BE2C (cell line): ENCODE measurements at regions not wholly inside any gene's neighbourhood (a gene's known extent, or its start where the extent isn't known, plus 50 kb on each side); places are given as distances from the start of the nearest gene placed in this dataset.

Source experiments
- DNase-seq: peaks from one replicate; pipeline ENCODE4 v3.0.0-alpha.2; 2020
- H3K27me3 ChIP-seq: fragments of 250-450 bp; sonication (Bioruptor Pico); 2 replicates; pipeline ENCODE4 v1.5.1; 2020; ENCODE audit warnings: mild to moderate bottlenecking
- H3K36me3 ChIP-seq: fragments of 250-450 bp; sonication (Bioruptor Pico); 2 replicates; pipeline ENCODE4 v1.5.1; 2020; ENCODE audit warnings: mild to moderate bottlenecking
- H3K4me1 ChIP-seq: fragments of 250-450 bp; sonication (Bioruptor Pico); 2 replicates; pipeline ENCODE4 v1.5.1; 2020
- H3K4me3 ChIP-seq: 2 replicates; pipeline ENCODE4 v1.5.1; 2011; ENCODE audit warnings: low read depth, low read length
- H3K9me3 ChIP-seq: fragments of 250-450 bp; sonication (Bioruptor Pico); 2 replicates; pipeline ENCODE4 v1.5.1; 2020
- TF ChIP-seq, protein P1 (sequence below): IDR thresholded peaks from 2 replicates; pipeline ENCODE4 v1.5.1; 2012; ENCODE audit warnings: mild to moderate bottlenecking, low read depth, low read length

DNA sequence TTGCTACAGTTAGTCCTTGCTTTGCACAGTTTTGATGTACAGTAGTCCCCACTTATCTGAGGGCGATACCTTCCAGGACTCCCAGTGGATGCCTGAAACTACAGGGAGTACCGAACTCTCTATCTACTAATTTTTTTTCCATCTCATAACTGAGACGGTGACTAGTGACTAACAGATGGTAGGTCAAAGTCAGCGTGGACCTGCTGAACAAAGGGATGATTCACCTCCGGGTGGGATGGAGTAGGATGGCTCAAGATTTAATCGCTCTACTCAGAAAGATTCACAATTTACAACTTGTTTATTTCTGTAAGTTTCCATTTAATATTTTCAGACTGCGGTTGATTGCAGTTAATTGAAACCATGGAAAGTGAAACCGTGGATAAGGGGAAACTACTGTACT, 655.8 kb downstream of the ZNF674 start:
- Histone ChIP-seq H3K4me3 (no peak overlapping the region), H3K4me1 (no peaks in the 10 kb centered on the region), H3K9me3 (no peaks in the 10 kb centered on the region), H3K36me3 (no peaks in the 10 kb centered on the region), H3K27me3 (no peaks in the 10 kb centered on the region)
- no peak for DNase-seq
- TF ChIP-seq, protein P1, sequence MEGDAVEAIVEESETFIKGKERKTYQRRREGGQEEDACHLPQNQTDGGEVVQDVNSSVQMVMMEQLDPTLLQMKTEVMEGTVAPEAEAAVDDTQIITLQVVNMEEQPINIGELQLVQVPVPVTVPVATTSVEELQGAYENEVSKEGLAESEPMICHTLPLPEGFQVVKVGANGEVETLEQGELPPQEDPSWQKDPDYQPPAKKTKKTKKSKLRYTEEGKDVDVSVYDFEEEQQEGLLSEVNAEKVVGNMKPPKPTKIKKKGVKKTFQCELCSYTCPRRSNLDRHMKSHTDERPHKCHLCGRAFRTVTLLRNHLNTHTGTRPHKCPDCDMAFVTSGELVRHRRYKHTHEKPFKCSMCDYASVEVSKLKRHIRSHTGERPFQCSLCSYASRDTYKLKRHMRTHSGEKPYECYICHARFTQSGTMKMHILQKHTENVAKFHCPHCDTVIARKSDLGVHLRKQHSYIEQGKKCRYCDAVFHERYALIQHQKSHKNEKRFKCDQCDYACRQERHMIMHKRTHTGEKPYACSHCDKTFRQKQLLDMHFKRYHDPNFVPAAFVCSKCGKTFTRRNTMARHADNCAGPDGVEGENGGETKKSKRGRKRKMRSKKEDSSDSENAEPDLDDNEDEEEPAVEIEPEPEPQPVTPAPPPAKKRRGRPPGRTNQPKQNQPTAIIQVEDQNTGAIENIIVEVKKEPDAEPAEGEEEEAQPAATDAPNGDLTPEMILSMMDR: no peak

DNA sequence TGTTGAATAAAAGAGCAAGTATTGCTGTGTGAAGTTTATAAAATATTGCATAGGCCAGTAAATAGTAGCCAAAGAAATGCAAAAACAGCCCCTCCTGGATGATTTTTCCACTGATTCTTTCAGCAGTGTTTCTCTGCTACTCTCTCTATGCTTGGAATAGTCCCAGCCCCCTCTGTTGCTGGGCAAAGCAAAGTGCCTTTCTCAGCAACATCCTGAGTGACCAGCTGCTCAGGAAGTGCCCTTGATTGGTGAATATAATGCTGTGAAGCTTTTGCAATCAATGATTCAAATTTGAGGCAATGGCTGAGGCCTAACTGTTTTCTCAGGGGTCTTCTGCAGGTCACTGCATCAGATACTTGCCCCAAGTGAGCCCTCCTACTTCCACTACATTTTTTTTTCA, 656.7 kb downstream of the ZNF674 start:
- TF ChIP-seq, protein P1: no peak
- H3K4me1 ChIP-seq: no peaks in the 10 kb centered on the region
- H3K36me3 ChIP-seq: no peaks in the 10 kb centered on the region
- H3K9me3 ChIP-seq: no peaks in the 10 kb centered on the region
- no peaks in the 10 kb centered on the region for H3K27me3 ChIP-seq
- DNase-seq: no peak
- H3K4me3 ChIP-seq: no peak overlapping the region

DNA sequence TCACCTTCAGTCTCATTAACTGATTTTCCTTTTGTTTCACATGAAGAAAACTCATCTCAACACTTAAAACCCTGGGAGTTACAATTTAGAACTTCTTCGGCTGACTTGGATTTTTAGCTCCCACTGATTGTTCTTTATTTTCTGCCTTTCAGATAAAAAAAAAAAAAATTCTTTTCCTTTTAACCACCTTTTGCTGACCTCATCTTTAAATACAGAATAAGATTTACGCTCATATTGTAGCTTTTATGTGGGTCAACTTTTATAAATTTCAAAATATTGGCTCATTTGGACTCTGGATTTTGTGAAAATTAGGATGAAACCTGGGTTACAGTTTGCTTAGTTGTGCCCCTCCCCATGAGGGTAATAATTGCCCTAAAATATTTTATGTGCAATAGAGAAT, 659.3 kb downstream of the ZNF674 start:
- H3K4me3 ChIP-seq: no peak overlapping the region
- no peaks in the 10 kb centered on the region for H3K36me3 ChIP-seq
- H3K4me1 ChIP-seq: no peaks in the 10 kb centered on the region
- DNase-seq: no peak
- TF ChIP-seq, protein P1: no peak
- no peaks in the 10 kb centered on the region for H3K27me3 ChIP-seq
- no peaks in the 10 kb centered on the region for H3K9me3 ChIP-seq

DNA sequence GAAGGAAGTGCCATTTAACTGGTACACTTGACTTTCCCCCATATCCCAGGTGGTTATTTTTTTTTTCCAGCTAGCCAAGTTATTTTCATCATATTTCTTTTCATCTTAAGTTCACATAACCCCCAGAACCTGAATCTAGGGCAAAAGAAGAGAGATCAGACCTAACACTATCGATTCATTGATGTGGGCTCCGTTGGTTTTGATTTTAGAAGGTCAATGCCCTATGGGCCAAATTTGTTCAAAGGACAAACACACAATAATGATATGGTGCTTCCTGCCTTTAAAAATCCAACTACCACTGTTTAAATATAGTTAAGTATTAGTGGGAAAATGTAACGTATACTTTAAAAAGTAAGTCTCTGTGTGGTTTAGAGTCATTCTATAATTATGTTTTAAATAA, 665.7 kb downstream of the ZNF674 start:
- Histone ChIP-seq H3K27me3 (no peaks in the 10 kb centered on the region), H3K9me3 (no peaks in the 10 kb centered on the region)
- TF ChIP-seq, protein P1: no peak

DNA sequence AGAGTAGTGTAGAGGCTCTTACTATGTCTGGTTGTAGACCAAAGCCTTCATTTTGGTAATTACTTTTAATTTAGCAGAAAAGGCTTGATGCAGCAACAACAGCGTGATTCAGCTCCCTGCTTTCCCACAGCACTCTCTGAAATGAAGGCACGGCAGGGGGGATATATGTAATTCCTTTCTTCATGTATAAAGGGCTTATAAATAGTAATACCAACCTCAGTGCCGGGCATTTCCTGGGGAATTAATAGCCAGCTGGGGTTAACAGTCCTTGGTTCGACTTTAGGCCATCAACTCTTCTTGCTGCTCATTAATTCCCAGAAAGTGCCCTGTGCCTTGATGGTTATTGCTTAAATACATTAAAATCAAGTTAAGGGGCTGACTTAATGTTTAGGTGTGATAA, 669.0 kb downstream of the ZNF674 start:
- TF ChIP-seq, protein P1: no peak

More for the DNA sequence above, 665.7 kb downstream of the ZNF674 start:
- Histone ChIP-seq H3K4me3 (no peak overlapping the region), H3K4me1 (no peaks in the 10 kb centered on the region), H3K36me3 (no peaks in the 10 kb centered on the region)
- no peak for DNase-seq

DNA sequence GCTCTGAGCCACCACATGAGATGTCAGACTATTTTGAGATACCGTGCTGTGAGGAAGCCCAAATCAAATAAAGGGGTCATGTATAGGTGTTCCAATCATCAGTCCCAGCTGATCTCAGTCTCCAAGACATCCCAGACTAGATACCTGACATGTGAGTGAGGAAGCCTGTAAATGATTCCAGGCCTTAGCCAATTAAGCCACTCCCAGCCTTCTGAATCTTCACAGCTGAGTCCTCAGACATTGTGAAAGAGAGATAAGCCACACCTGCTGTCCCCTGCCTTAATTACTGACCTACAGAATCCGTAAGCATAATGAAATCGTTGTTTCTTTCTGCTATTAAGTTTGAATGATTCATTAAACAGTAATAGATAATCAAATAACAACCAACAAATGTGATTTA, 671.4 kb downstream of the ZNF674 start:
- DNase-seq: no peak
- Histone ChIP-seq H3K9me3 (no peaks in the 10 kb centered on the region), H3K4me3 (no peak overlapping the region), H3K4me1 (no peaks in the 10 kb centered on the region), H3K36me3 (no peaks in the 10 kb centered on the region), H3K27me3 (no peaks in the 10 kb centered on the region)
- TF ChIP-seq, protein P1: no peak

More for the DNA sequence above, 669.0 kb downstream of the ZNF674 start:
- H3K27me3 ChIP-seq: no peaks in the 10 kb centered on the region
- H3K4me1 ChIP-seq: no peaks in the 10 kb centered on the region
- no peaks in the 10 kb centered on the region for H3K36me3 ChIP-seq
- no peak for DNase-seq
- no peak overlapping the region for H3K4me3 ChIP-seq
- H3K9me3 ChIP-seq: no peaks in the 10 kb centered on the region
